Psoas muscle (tissue), 7 donors: ENCODE measurements at regions not wholly inside any gene's neighbourhood (a gene's known extent, or its start where the extent isn't known, plus 50 kb on each side); places are given as distances from the start of the nearest gene placed in this dataset.
"Not testable (repeated sequence)": the region's sequence is repeated elsewhere in the genome, so short reads cannot be mapped to it uniquely, and the experiment has no call there.

Experiments used
- ATAC-seq, 4 donors: fragments of 200-7000 bp; cut with Tn5 transposase; one replicate each; pipeline ENCODE4 v1.9.1; 2020; ENCODE audit warnings: moderate library complexity in 3 of 4, mild to moderate bottlenecking in 2 of 4
- DNase-seq, 2 donors: peaks; one replicate each; pipeline ENCODE4 v3.0.0-alpha.2; 2020
- H3K27ac ChIP-seq: fragments of 200-600 bp; one replicate; pipeline ENCODE4 v1.8.0; 2022
- H3K27me3 ChIP-seq, 3 donors: fragments of 200-600 bp in 1 of 3; one replicate each; pipeline versions ENCODE4 v1.6.1 to v1.8.0; 2013 to 2022; ENCODE audit warnings: low read length in 2 of 3, mild to moderate bottlenecking in 2 of 3, moderate library complexity in 1 of 3; ENCODE audit not compliant: insufficient read depth in 3 of 3
- H3K36me3 ChIP-seq, 2 donors: fragments of 200-600 bp in 1 of 2; one replicate each; pipeline versions ENCODE4 v1.6.1 to v1.8.0; 2013 to 2022; ENCODE audit warnings: low read depth in 1 of 2, mild to moderate bottlenecking in 1 of 2, moderate library complexity in 1 of 2; ENCODE audit not compliant: insufficient read depth in 1 of 2
- H3K4me1 ChIP-seq: fragments of 200-600 bp; one replicate; pipeline ENCODE4 v1.8.0; 2022
- H3K4me3 ChIP-seq: fragments of 200-600 bp; one replicate; pipeline ENCODE4 v1.8.0; 2022; ENCODE audit warnings: mild to moderate bottlenecking
- H3K9me3 ChIP-seq: fragments of 200-600 bp; one replicate; pipeline ENCODE4 v1.8.0; 2022
- WGBS, 3 donors: extraction: QIAGEN DNeasy Blood & Tissue Kit; methylation state at CpG; one replicate each; pipeline versions ENCODE4 v1.1.6 to v1.1.7; 2013; 5-methylcytosine and 5-hydroxymethylcytosine counted together
- intact Hi-C, 2 donors: fragments of 100-400 bp; cut with DNase I; formaldehyde crosslinking; loops; one replicate each; pipeline versions ENCODE4 v1.11.0 to v1.14.2; 2022
- TF ChIP-seq, protein P1 (sequence below): fragments of 200-600 bp; IDR thresholded peaks from one replicate; pipeline ENCODE4 v1.8.0; 2022; ENCODE audit warnings: antibody characterized with exemption
- donor health status: healthy with polysubstance abuse.
- donor health status: DM: no; HTN: no; CAD: no; lungs with moderate emphysema.
- donor health status: Bipolar disorder and iron deficiency.
- donor health status: healthy.
- donor health status: DM: yes; HTN: yes; CAD: no.
- donor health status: DM: no; HTN: no; CAD: no.
- donor health status: DM: yes; HTN: yes; CAD: no.

DNA sequence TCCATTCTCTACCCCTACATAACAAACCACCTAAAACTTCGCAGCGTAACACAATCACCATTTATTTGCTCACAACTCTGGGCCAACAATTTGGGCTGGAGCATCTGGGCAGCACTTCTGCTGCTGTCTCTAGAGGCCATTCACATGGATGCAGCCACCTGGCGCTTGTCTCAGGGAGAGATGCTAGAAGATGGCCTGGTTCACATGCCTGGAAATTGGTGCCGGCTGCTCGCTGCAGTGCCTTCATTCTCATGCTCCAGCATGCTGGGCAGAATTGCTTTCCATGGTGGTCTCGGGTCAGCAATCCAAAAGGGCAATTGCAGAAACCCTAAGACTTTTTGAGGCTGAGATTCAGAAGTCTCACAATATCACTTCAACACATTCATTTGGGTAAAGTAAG is 157.4 kb downstream of the SUCLG1 start:
- Histone ChIP-seq H3K27me3 (peaks cover 0 to 2% (median 0%) of the 10 kb centered on the region in 3 donors), H3K4me3 (no peak overlapping the region), H3K27ac (no peak overlapping the region), H3K36me3 (no peaks in the 10 kb centered on the region), H3K9me3 (no peaks in the 10 kb centered on the region), H3K4me1 (no peaks in the 10 kb centered on the region)
- ATAC-seq (no peak), DNase-seq (no peak)
- intact Hi-C loops: no loop called here
- WGBS, 3 donors: 67 to 78% (median 72%) methylated on average over 6 of the region's 6 CpGs
- TF ChIP-seq, protein P1, sequence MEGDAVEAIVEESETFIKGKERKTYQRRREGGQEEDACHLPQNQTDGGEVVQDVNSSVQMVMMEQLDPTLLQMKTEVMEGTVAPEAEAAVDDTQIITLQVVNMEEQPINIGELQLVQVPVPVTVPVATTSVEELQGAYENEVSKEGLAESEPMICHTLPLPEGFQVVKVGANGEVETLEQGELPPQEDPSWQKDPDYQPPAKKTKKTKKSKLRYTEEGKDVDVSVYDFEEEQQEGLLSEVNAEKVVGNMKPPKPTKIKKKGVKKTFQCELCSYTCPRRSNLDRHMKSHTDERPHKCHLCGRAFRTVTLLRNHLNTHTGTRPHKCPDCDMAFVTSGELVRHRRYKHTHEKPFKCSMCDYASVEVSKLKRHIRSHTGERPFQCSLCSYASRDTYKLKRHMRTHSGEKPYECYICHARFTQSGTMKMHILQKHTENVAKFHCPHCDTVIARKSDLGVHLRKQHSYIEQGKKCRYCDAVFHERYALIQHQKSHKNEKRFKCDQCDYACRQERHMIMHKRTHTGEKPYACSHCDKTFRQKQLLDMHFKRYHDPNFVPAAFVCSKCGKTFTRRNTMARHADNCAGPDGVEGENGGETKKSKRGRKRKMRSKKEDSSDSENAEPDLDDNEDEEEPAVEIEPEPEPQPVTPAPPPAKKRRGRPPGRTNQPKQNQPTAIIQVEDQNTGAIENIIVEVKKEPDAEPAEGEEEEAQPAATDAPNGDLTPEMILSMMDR: no peak

DNA sequence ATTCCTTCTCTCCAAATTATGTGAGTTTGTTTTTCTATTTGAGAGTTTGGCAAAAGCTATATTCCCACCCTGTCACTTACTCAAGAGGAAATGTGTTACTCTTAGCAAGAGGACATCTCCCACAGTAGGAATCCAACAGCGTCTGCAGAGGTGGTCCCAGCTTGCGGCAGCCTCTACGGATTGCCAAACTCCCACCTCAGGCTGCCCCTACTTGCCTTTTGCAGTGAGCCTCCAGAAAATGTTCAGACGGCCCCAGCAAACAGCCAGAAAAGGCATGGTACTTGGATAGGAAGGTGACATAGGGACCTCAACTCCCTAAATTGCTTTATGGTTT is 158.4 kb downstream of the SUCLG1 start:
- Histone ChIP-seq H3K9me3 (no peaks in the 10 kb centered on the region), H3K36me3 (no peaks in the 10 kb centered on the region), H3K4me1 (no peaks in the 10 kb centered on the region), H3K27ac (no peak overlapping the region), H3K27me3 (peaks cover 0 to 1% (median 0%) of the 10 kb centered on the region in 3 donors), H3K4me3 (no peak overlapping the region)
- TF ChIP-seq, protein P1: no peak
- ATAC-seq: no peak
- WGBS, 3 donors: 80 to 86% (median 85%) methylated on average over 4 of the region's 4 CpGs
- no peak for DNase-seq
- intact Hi-C loops: no loop called here

DNA sequence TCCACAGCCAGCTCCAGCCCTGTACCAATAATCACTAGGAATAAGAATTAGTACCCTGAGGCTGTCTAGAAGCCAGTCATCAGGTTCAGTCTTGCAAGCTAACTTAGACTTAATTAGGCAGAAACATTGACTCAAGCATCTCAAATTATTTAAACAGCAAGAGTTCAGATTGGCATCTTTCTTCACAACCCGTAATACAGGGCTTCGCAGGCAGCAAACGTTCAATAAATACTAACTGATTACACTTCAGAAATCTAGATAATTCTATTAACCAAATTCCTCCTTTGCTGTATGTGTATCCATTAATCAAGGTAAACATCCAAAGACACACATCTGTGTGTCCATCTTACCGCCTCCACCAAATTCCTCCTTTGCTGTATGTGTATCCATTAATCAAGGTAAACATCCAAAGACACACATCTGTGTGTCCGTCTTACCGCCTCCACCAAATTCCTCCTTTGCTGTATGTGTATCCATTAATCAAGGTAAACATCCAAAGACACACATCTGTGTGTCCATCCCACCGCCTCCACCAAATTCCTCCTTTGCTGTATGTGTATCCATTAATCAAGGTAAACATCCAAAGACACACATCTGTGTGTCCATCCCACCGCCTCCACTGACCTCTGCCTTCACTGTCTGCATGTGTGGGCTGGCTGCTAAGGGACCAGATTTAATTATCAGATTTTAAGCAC is 158.9 kb downstream of the SUCLG1 start:
- H3K27ac ChIP-seq, H3K36me3 ChIP-seq, H3K27me3 ChIP-seq, ATAC-seq, H3K4me1 ChIP-seq, intact Hi-C loops, DNase-seq, H3K9me3 ChIP-seq, H3K4me3 ChIP-seq: not testable (repeated sequence)
- WGBS, 3 donors: 84 to 88% (median 87%) methylated on average over 8 of the region's 8 CpGs

DNA sequence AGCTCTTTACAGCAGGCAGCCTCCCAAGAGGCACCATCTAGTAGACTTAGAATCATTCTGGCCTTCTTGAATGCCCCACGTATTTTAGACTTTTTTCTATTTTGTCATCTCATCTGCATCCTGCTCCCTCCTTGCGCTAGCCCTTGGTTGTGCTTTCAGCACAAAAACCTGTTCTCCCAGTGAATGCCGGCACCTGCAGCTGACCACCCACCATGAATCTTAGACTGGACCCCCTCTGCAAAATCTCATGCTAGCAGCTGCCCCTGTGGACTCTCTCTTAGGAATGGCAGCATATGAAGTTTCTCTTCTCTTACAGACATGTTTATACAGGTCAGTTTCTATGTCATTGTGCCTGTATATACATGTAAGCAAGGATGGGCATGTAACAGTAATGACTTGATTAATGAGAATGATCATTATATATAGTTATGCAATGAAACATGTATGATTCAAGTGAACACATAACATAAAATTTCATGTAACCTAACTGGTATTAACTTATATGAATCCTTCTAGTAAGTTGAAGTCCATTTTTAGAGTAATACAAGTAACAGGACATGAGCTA is 159.8 kb downstream of the SUCLG1 start:
- Histone ChIP-seq H3K9me3 (no peaks in the 10 kb centered on the region), H3K27me3 (no peaks in the 10 kb centered on the region), H3K4me3 (no peak overlapping the region), H3K36me3 (no peaks in the 10 kb centered on the region), H3K4me1 (no peaks in the 10 kb centered on the region), H3K27ac (no peak overlapping the region)
- ATAC-seq (no peak), DNase-seq (no peak)
- intact Hi-C loops: no loop called here
- 47 to 56% (median 52%) methylated on average over 3 of the region's 3 CpGs for WGBS, 3 donors
- TF ChIP-seq, protein P1: no peak

DNA sequence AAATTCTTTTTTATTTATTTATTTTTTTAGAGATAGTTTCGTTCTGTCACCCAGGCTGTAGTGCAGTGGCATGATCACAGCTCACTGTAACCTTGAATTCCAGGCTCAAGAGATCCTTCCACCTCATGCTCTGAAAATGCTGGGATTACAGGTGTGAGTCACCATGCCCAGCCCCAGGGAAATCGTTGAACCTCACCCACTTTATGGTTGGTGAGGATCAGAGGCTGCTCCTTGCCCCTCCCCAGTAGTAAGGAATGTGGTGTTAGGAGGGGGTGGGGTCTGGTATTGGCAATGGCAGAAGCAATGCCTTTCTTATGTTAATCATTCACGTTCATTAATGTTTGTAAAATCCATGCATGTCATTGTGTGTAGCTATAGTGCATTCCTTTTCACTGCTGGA is 161.9 kb downstream of the SUCLG1 start:
- H3K27me3 ChIP-seq: no peaks in the 10 kb centered on the region
- no peaks in the 10 kb centered on the region for H3K9me3 ChIP-seq
- ATAC-seq (no peak), DNase-seq (no peak)
- H3K4me1 ChIP-seq: no peaks in the 10 kb centered on the region
- TF ChIP-seq, protein P1: no peak
- no peak overlapping the region for H3K4me3 ChIP-seq
- H3K27ac ChIP-seq: no peak overlapping the region
- no peaks in the 10 kb centered on the region for H3K36me3 ChIP-seq
- WGBS, 3 donors: 47 to 62% (median 56%) methylated on average over 3 of the region's 3 CpGs
- intact Hi-C loops: no loop called here
